HG02852 (cell line): ENCODE measurements at regions not wholly inside any gene's neighbourhood (a gene's known extent, or its start where the extent isn't known, plus 50 kb on each side); places are given as distances from the start of the nearest gene placed in this dataset.
"Not testable (repeated sequence)": the region's sequence is repeated elsewhere in the genome, so short reads cannot be mapped to it uniquely, and the experiment has no call there.

Experiments
- ATAC-seq: cut with Tn5 transposase; IDR thresholded peaks from one replicate; pipeline ENCODE4 v1.9.1; 2021; ENCODE audit warnings: mild to moderate bottlenecking, moderate library complexity; ENCODE audit not compliant: unreplicated experiment

DNA sequence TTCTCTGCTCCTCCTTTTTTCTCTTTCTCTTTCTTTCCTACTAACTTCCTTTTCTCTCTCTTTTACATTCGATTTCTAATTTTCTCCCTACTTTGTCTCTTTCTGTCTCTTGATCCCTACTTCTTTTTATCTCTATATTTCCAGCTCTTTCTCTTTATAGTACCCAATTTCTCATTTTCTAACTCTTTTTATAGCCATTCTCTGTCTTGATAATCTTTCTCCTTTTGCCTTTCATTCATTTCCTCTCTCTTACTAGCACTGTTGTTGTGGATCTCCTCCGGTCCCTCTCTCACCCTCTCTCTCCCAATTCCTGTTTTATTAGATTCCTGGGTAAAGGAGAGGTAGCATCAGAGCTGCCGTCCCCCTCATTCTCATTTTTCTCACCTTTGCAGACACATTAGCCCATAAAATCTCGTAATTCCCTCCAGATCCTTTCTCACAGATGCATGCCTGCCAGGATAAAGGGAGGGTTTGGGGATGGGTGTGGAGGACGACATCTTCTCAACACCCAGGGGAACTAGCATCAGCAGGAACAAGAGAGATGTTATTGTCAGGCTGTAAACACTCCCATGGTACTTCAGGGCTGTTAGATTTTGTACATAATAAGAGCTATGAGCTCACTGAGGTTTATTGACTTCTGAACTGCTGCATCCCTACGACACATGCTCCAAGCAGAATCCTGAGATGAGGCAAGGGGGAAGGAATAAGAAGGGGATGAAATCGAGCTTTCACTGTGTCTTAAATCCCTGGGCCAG, 159.0 kb upstream of the GALNT2 start:
- no peak for ATAC-seq

DNA sequence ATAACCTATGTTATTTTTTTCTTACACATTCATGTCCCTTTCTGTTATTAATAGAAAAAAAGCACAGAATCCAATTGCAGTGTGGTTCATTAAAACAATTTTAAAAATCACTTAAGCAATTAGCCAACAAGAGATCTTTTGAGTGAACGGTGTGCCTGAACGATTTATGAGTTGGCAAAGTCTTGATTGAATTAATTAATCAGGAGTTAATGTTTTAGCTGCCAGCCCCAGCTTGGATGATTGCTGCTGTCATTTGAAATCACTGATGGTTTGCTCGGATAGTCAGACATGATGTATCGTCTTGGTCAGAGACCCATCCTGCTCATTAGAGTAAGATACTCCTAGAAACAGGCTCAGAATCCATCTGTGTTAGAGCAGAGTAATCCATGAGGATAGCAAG, 158.3 kb upstream of the GALNT2 start:
- ATAC-seq = no peak

- ATAC-seq = no peak
Measured at GRCh38 chr1:229913489-229913888, 153.5 kb upstream of the GALNT2 start.

DNA sequence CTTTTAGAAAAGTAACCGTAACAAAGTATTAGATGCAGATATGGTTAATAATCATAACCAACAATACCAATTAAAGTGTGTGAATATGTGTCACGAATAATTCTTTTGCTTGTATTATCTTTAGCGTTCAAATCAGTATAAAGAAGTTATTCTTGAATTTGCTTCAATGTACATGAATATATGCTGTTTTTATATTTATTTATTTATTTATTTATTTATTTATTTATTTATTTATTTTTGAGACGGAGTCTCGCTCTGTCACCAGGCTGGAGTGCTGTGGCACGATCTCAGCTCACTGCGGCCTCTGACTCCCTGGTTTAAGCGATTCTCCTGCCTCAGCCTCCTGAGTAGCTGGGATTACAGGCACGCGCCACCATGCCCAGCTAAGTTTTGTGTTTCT, 147.6 kb upstream of the GALNT2 start:
- not testable (repeated sequence) for ATAC-seq

DNA sequence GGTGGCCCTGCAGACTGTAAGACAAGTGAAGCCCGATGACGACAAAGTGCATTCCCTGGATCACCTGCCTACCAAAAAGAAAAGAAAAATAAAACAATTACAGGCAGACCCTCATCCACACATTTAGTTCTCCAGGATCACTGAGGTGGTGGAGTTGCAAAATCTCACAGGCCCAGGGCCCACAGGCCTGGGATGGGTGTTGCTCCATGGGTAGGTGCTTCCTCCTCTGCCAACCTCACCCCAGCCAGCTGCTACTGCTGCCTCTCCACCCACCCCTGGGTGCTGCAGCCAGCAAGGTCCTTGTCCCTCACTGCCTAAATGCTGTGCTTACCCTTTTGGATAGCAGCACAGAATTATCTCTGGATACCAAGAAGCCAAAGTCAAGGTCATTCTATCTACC, 146.4 kb upstream of the GALNT2 start:
- ATAC-seq = no peak

DNA sequence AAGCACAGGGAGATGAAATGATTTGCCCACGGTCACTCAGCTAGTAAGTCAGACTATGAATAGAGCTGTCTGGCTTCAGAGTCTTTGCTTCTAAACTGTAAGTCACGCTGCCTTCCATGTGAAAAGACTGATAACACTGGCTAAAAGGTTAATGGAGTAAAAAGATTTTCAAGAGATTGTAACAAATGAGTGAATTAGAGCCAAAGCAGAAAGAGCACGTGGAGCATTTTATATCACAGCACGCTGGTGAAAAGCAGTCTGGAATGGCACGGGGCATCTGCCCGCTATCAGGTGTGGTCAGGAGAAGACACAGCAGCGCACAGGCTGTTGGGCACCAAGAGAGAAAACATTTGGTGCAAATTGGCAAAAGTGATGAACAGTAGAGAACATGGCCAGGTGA, 144.8 kb upstream of the GALNT2 start:
- no peak for ATAC-seq

GRCh38 chr1:229924639-229925038, 142.4 kb upstream of the GALNT2 start:
- no peak for ATAC-seq

DNA sequence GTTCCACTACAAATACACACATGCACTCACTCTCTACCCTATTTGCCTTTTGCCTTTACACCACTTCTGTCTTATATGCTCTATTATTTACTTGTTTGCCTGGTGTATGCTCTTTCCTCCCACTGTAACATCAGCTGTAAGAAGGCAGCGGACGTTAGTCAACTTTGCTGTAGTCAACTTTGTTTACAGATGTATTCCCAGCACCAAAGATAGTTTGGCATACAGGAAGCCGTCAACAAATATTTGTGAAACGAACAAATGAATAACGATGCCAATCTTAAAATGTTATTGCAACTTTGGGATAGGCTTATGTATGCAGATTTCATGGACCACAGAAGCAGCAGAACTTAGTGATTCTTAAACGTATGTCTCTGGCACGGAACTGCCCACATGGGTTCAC, 138.3 kb upstream of the GALNT2 start:
- no peak for ATAC-seq

- ATAC-seq = not testable (repeated sequence)
Measured at GRCh38 chr1:229931751-229932150, 135.3 kb upstream of the GALNT2 start.

DNA sequence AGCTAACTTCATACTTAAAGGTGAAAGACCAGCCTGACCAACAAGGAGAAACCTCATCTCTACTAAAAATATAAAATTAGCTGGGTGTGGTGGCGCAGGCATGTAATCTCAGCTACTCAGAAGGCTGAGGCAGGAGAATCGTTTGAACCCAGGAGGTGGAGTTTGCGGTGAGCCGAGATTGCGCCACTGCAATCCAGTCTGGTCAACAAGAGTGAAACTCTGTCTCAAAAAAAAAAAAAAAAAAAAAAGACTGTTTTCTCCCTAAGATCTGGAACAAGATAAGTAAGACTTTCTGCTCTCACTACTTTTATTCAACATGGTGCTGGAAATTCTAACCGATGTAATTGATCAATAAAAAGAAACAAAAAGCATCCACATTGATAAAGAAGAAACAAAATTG, 131.9 kb upstream of the GALNT2 start:
- ATAC-seq = not testable (repeated sequence)

- ATAC-seq = no peak
Measured at GRCh38 chr1:229938551-229938950, 128.5 kb upstream of the GALNT2 start.

DNA sequence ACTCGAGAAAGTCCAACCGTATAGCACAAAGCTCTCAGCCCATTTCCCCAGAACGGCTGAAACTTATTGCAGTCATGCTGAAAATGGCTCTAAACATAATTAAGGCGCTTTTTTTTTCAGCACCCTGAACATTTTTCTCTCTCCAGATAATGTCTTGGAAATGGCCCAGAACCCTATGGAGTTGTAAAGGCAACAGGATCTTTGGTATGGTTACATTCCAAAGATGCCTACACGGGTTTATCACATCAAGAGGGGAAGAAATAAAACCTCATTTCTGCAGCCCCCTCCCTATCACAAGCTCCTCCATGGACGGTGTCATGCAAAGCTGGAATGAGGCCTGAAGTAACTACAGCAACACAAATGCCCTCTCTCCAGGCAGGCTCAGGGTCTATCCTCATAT, 126.4 kb upstream of the GALNT2 start:
- no peak for ATAC-seq

DNA sequence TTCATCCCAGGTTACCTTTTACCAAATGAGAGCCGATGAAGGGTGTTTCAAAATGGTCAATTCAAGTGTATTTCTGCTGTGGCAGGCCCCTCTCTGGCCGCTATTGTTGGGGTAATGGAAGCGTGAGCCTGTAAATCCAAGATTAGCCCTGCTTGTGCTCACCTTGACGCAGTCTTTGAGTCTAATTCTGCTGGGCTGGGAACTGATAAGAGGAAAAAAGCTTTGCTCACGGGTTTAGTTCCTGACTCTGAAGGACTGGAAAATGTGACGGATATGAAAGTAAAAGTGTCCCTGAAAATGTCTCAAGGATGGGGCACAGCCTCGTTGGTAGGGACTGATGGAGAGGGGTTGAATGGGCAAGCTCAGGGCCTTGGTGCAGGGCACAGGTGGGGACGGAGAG, 125.9 kb upstream of the GALNT2 start:
- ATAC-seq = no peak

GRCh38 chr1:229941831-229942230, 125.2 kb upstream of the GALNT2 start:
- ATAC-seq = no peak

DNA sequence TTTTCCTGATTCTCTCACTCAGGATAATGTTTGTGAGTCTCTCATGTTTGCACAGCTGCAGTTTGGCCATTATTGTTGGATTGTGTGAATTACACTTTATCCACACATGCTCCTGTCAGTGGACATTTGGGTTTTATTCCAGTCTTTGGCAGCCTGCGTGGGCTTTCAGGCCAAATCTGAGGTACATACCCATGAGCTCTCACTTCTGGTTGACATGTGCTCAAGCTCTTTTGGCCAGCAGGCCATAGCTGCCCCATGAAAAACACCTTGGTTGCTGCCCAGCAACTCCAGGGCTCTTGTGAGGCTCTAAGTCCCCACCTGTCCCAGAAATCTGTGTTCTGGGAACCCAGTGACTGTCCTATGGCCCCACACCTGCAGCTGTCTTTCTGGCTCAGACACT, 124.5 kb upstream of the GALNT2 start:
- no peak for ATAC-seq

DNA sequence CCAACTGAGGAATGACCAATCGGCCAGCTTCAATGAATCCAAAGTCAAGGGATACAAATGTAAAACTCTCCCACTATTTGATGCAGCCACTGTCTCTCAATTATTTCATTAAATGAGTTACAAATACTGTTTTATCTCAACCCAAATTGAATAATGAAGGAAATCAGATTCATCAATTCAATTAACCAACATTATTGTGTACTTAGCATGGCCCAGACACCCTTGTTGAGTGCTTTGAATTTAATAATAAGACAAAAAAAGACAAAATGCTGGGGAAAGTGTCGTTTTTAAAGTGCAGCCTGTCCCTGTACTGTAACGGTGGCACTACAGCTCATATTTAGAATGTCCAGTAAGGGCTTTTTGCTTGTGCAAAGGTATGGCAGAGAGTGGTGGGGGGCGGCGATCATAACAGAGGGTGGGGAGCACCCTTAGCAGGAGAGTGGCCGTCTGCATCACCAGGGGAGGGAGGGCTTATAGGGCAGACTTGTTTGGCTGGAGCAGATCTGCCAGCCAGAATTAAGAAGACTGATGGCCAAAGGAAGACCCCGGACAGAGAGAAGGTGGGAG, 123.8 kb upstream of the GALNT2 start:
- no peak for ATAC-seq

- ATAC-seq = no peak
Measured at GRCh38 chr1:229943988-229944743, 122.9 kb upstream of the GALNT2 start.

GRCh38 chr1:229945795-229946194, 121.2 kb upstream of the GALNT2 start:
- ATAC-seq = no peak

- ATAC-seq = no peak
Measured at GRCh38 chr1:229947968-229948367, 119.1 kb upstream of the GALNT2 start.

DNA sequence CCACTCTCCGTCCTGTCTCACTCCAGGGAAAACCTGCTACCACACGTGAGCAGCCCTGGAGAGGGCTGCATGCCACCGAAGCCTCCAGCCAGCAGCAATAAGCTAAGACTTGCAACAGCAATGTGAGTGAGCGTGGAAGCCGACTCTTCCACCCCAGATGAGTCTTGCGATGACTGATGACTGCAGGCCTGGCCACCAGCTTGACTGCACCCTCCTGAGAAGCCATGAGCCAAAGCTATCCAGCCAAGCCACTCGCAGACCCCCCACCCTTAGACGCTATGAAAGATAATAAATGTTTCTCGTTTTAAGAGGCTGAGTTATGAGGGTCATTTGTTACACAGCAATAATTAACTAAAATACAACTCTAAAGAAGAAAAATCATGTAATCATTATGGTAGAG, 118.6 kb upstream of the GALNT2 start:
- no peak for ATAC-seq

DNA sequence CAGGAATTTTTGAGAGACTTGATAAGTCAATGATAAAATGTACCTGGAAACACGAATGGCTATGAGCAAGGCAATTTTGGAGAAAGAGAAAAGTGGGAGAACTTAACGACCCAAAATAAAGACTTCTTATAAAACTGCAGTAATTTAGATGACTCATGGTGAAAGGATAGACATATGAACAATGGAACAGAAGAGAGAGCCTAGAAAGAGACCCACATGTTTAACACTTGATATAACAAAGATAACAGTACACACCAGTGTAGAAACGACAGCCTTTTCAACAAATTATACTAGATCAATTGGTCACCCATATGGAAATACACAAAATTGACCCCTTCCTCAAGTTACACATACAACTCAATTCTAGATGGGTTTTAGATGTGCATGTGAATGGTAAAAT, 117.5 kb upstream of the GALNT2 start:
- no peak for ATAC-seq

- no peak for ATAC-seq
Measured at GRCh38 chr1:229950020-229950419, 117.0 kb upstream of the GALNT2 start.
